Spleen (tissue), 11 donors: ENCODE measurements at regions not wholly inside any gene's neighbourhood (a gene's known extent, or its start where the extent isn't known, plus 50 kb on each side); places are given as distances from the start of the nearest gene placed in this dataset.

ENCODE experiments used
- DNase-seq: peaks from one replicate; pipeline ENCODE4 v3.0.0-alpha.2; 2020
- H3K27ac ChIP-seq, 8 donors: fragments of 200-600 bp; sonication (generic) in 7 of 8; 1 replicate in 4 of 8; 2 replicates in 4 of 8; pipeline versions ENCODE4 v1.5.0 to v1.8.0; 2016 to 2021; ENCODE audit warnings: inconsistent platforms in 4 of 8, mild to moderate bottlenecking in 4 of 8, moderate library complexity in 1 of 8
- H3K27me3 ChIP-seq, 7 donors: fragments of 200-600 bp; sonication (generic) in 6 of 7; replicated peaks in 1 of 7; 1 replicate in 4 of 7; 2 replicates in 3 of 7; pipeline versions ENCODE4 v1.5.0 to v1.8.0; 2016 to 2021; ENCODE audit warnings: inconsistent platforms in 3 of 7, mild to moderate bottlenecking in 1 of 7
- H3K36me3 ChIP-seq, 6 donors: fragments of 200-600 bp; sonication (generic) in 5 of 6; 1 replicate in 4 of 6; 2 replicates in 2 of 6; pipeline versions ENCODE4 v1.5.0 to v1.8.0; 2016 to 2021; ENCODE audit warnings: inconsistent platforms in 2 of 6
- H3K4me1 ChIP-seq, 6 donors: fragments of 200-600 bp; sonication (generic) in 5 of 6; 1 replicate in 3 of 6; 2 replicates in 3 of 6; pipeline versions ENCODE4 v1.5.0 to v1.8.0; 2016 to 2021; ENCODE audit warnings: inconsistent platforms in 3 of 6
- H3K4me3 ChIP-seq, 8 donors: fragments of 200-600 bp; sonication (generic) in 7 of 8; 1 replicate in 4 of 8; 2 replicates in 4 of 8; pipeline versions ENCODE4 v1.5.0 to v1.8.0; 2016 to 2021; ENCODE audit warnings: inconsistent platforms in 4 of 8, mild to moderate bottlenecking in 4 of 8, moderate library complexity in 2 of 8
- H3K9me3 ChIP-seq, 8 donors: fragments of 200-600 bp; sonication (generic) in 7 of 8; 1 replicate in 4 of 8; 2 replicates in 4 of 8; pipeline versions ENCODE4 v1.5.0 to v1.8.0; 2016 to 2021; ENCODE audit warnings: inconsistent platforms in 4 of 8
- POLR2A ChIP-seq, 3 donors: fragments of 450-650 bp; IDR thresholded peaks; one replicate each; pipeline ENCODE4 v1.5.1; 2017; ENCODE audit warnings: antibody characterized with exemption in 3 of 3, mild to moderate bottlenecking in 1 of 3
- POLR2AphosphoS5 ChIP-seq, 3 donors: sonication (generic); formaldehyde crosslinking; IDR thresholded peaks; one replicate each; pipeline ENCODE4 v1.5.1; 2017; ENCODE audit warnings: antibody characterized with exemption in 3 of 3
- WGBS, 5 donors: extraction: QIAGEN DNeasy Blood & Tissue Kit in 3 of 5; methylation state at CpG; one replicate each; pipeline versions ENCODE4 v1.1.5 to v1.1.7; 2013 to 2018; 5-methylcytosine and 5-hydroxymethylcytosine counted together
- intact Hi-C: fragments of 100-400 bp; cut with DNase I; formaldehyde crosslinking; loops from one replicate; pipeline ENCODE4 v1.15.0; 2023; ENCODE audit warnings: low total_unique reads
- TF ChIP-seq, protein P1 (sequence below), 11 experiments: fragments of 200-600 bp in 7 of 11; fragments of 450-650 bp in 4 of 11; sonication (generic) in 4 of 11; IDR thresholded peaks in 8 of 11; conservative IDR thresholded peaks in 3 of 11; 1 replicate in 7 of 11; 2 replicates in 4 of 11; pipeline versions ENCODE4 v1.4.0 to v1.8.0; 2016 to 2021; ENCODE audit warnings: antibody characterized with exemption in 11 of 11, inconsistent platforms in 4 of 11, mild to moderate bottlenecking in 1 of 11
- donor health status: healthy with polysubstance abuse.
- donor health status: DM: no; HTN: no; CAD: no; lungs with moderate emphysema.
- donor health status: DM: no; HTN: no; CAD: no.
- donor health status: Bipolar disorder and iron deficiency.
- donor health status: healthy.
- donor health status: DM: no; HTN: no; CAD: no.
- donor health status: DM: yes; HTN: yes; CAD: no.

DNA sequence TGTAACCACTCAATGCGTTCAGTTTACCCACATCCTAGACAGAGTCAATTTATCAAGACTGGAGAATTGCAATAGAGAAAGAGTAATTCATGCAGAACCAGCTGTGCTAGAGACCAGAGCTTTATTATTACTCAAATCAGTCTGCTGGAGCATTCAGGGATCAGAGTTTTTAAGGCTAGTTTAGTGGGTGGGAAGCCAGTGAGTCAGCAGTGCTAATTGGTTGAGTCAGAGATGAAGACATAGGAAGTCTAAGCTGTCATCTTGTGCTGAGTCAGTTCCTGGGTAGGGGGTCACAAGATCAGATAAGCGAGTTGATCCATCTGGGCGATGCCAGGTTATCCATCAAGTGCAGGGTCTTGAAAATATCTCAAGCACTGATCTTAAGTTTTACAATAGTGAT lies 499.6 kb downstream of the MRPL39 start:
- intact Hi-C loops, result no loop called here
- TF ChIP-seq POLR2A (IDR thresholded peaks at IDR 0.05), result no peak
- TF ChIP-seq, protein P1, sequence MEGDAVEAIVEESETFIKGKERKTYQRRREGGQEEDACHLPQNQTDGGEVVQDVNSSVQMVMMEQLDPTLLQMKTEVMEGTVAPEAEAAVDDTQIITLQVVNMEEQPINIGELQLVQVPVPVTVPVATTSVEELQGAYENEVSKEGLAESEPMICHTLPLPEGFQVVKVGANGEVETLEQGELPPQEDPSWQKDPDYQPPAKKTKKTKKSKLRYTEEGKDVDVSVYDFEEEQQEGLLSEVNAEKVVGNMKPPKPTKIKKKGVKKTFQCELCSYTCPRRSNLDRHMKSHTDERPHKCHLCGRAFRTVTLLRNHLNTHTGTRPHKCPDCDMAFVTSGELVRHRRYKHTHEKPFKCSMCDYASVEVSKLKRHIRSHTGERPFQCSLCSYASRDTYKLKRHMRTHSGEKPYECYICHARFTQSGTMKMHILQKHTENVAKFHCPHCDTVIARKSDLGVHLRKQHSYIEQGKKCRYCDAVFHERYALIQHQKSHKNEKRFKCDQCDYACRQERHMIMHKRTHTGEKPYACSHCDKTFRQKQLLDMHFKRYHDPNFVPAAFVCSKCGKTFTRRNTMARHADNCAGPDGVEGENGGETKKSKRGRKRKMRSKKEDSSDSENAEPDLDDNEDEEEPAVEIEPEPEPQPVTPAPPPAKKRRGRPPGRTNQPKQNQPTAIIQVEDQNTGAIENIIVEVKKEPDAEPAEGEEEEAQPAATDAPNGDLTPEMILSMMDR (IDR thresholded peaks at IDR 0.05 in 8 of 11, conservative IDR thresholded peaks at IDR 0.05 in 3 of 11), result no peak
- TF ChIP-seq POLR2AphosphoS5 (IDR thresholded peaks at IDR 0.05), result no peak
- Histone ChIP-seq H3K27me3 (no peaks in the 10 kb centered on the region), H3K36me3 (no peaks in the 10 kb centered on the region), H3K9me3 (no peaks in the 10 kb centered on the region), H3K4me1 (no peaks in the 10 kb centered on the region), H3K4me3 (no peak overlapping the region), H3K27ac (no peak overlapping the region)
- WGBS, 5 donors, result 66 to 80% (median 77%) methylated on average over 3 of the region's 3 CpGs
- no peak for DNase-seq

DNA sequence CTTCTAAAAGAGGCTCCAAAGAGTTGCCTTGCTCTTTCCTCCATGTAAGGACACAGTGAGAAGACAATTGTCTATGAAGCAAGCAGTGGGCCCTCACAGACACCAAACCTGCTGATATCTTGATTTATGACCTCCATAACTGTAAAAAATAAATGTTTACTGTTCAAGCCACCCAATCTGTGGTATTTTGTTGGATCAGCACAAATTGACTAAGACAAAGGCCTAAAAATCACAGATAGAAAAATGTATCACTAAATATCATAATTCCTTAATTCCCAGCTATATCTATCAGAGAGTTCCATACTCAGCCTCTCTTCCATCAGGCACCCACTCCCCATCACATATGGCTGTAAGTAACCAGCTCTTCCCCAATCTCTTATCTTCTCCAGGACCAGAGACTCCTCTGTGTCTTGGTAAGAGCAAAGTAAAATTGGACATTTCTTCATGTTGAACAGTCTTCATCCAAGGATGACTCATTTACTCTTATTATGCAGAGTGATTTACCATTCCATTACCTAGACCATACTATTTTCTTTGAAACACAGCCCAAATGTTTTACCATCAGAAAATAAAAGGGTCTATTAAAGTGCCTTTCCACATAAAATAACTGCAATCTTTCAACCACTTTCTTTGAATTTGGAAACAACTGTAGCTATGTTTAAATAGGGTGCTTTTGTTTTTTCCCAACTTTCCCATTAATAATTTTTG lies 503.6 kb downstream of the MRPL39 start:
- DNase-seq, result no peak
- Histone ChIP-seq H3K27ac (no peak overlapping the region), H3K4me1 (no peaks in the 10 kb centered on the region), H3K36me3 (no peaks in the 10 kb centered on the region), H3K9me3 (no peaks in the 10 kb centered on the region), H3K4me3 (no peak overlapping the region), H3K27me3 (no peaks in the 10 kb centered on the region)
- intact Hi-C loops, result no loop called here
- TF ChIP-seq POLR2A (IDR thresholded peaks at IDR 0.05), result no peak

DNA sequence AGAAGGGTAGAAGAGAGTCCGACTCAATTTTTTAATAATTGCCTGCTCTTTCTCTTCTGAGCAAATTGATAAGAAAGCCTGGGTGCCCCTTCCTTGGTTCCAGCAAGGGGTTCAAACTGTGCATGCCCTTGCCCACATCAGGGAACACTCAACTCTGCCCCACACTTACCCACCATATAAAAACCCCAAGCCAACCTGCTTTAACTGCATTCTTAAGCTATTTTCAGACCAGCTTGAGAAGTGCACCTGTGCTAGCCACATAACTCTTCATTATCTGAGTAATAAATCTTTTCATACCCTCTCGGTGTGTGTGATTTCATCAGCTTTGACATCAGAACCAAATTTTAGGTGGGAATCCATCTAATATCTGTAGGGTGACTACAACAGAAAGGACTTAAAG lies 509.6 kb downstream of the MRPL39 start:
- Histone ChIP-seq H3K36me3 (no peaks in the 10 kb centered on the region), H3K4me3 (no peak overlapping the region), H3K4me1 (no peaks in the 10 kb centered on the region), H3K27ac (no peak overlapping the region), H3K27me3 (no peaks in the 10 kb centered on the region), H3K9me3 (peaks cover 0 to 28% (median 17%) of the 10 kb centered on the region in 8 donors)
- WGBS, 5 donors, result 67 to 85% (median 82%) methylated on average over 2 of the region's 2 CpGs
- intact Hi-C loops, result no loop called here
- DNase-seq, result no peak
- TF ChIP-seq POLR2A (IDR thresholded peaks at IDR 0.05), result no peak
- TF ChIP-seq, protein P1 (IDR thresholded peaks at IDR 0.05 in 8 of 11, conservative IDR thresholded peaks at IDR 0.05 in 3 of 11), result no peak
- no peak for TF ChIP-seq POLR2AphosphoS5 (IDR thresholded peaks at IDR 0.05)

DNA sequence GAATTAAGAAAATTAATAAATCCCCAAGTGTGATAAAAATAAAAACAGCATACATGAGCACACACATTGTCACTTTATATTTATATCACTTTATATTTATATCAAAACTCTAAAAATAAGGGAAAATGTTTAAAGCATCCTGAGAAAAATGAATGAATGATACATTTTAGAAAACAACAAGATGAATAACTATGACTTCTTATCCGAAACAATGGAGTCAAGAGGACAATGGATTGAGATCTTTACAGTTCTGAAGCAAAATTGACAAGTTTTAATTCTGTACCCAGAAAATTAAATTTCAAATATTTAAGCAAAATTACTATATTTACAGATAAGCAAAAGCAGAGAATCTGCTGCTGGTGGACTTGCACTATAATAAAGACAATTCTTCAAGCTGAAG lies 512.6 kb downstream of the MRPL39 start:
- H3K36me3 ChIP-seq, result no peaks in the 10 kb centered on the region
- intact Hi-C loops, result no loop called here
- no peak for DNase-seq
- no peak overlapping the region for H3K4me3 ChIP-seq
- H3K27me3 ChIP-seq, result no peaks in the 10 kb centered on the region
- TF ChIP-seq POLR2A (IDR thresholded peaks at IDR 0.05), result no peak
- TF ChIP-seq, protein P1 (IDR thresholded peaks at IDR 0.05 in 8 of 11, conservative IDR thresholded peaks at IDR 0.05 in 3 of 11), result no peak
- TF ChIP-seq POLR2AphosphoS5 (IDR thresholded peaks at IDR 0.05), result no peak
- H3K9me3 ChIP-seq, result peaks cover 0 to 44% (median 18%) of the 10 kb centered on the region in 8 donors
- no peaks in the 10 kb centered on the region for H3K4me1 ChIP-seq
- 79 to 88% (median 85%) methylated on average over 1 of the region's 1 CpG for WGBS, 5 donors
- H3K27ac ChIP-seq, result no peak overlapping the region
